ENCODE measurements at regions not wholly inside any gene's neighbourhood (a gene's known extent, or its start where the extent isn't known, plus 50 kb on each side); places are given as distances from the start of the nearest gene placed in this dataset.

DNA sequence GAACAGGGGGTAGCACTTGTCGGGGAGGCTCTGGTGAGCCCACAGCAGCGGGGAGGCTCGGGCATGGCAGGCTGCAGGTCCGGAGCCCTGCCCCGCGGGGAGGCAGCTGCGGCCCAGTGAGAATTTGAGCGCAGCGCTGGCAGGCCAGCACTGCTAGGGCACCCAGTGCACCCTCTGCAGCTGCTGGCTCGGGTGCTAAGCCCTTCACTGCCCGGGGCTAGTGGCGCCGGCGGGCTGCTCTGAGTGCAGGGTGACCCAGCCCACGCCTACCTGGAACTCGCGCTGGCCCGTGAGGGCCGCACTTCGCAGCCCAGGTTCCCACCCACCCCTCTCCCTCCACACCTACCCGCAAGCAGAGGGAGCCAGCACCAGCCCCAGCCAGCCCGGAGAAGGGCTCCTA lies 151.0 kb downstream of the NXNL2 start:
- TF ChIP-seq, protein P1, sequence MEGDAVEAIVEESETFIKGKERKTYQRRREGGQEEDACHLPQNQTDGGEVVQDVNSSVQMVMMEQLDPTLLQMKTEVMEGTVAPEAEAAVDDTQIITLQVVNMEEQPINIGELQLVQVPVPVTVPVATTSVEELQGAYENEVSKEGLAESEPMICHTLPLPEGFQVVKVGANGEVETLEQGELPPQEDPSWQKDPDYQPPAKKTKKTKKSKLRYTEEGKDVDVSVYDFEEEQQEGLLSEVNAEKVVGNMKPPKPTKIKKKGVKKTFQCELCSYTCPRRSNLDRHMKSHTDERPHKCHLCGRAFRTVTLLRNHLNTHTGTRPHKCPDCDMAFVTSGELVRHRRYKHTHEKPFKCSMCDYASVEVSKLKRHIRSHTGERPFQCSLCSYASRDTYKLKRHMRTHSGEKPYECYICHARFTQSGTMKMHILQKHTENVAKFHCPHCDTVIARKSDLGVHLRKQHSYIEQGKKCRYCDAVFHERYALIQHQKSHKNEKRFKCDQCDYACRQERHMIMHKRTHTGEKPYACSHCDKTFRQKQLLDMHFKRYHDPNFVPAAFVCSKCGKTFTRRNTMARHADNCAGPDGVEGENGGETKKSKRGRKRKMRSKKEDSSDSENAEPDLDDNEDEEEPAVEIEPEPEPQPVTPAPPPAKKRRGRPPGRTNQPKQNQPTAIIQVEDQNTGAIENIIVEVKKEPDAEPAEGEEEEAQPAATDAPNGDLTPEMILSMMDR (IDR thresholded peaks at IDR 0.05; ENCODE audit: insufficient read depth, low read length, poor library complexity, severe bottlenecking) = no peak
- no peak for TF ChIP-seq EZH2phosphoT487 (conservative IDR thresholded peaks at IDR 0.05; ENCODE audit: low read length)

Measured in SU-DHL-6 (cell line).